ENCODE measurements at regions not wholly inside any gene's neighbourhood (a gene's known extent, or its start where the extent isn't known, plus 50 kb on each side); places are given as distances from the start of the nearest gene placed in this dataset.

DNA sequence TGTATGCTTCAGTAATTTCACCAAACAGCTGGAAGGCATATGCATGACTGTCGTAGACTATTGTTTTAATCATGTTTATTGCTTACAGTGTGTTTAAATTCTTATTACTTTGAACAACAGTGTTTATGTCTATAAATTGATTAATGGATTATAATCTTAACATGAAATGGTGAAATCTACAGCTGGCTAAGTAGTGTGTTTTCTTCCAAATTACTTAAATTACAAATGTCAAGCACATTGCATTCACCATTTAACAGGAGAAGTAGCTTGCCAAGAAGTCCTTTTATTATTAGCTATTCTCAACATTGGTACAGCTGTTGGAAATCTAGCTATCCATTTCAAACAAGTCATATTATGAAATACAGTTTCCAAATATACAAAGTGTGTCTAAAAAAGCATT, 849.3 kb upstream of the PCDH10 start:
- no peak overlapping the region for H3K27ac ChIP-seq

GRCh38 chr4:132312521-132312920, 836.6 kb upstream of the PCDH10 start:
- no peak for TF ChIP-seq CTCF (IDR thresholded peaks at IDR 0.05; ENCODE audit: low read depth, low read length)
- H3K4me3 ChIP-seq (ENCODE audit: low read depth, low read length): no peak overlapping the region
- H3K9me3 ChIP-seq (ENCODE audit: severe bottlenecking): no peaks in the 10 kb centered on the region
- no peak for DNase-seq
- H3K27ac ChIP-seq: no peak overlapping the region
- no peaks in the 10 kb centered on the region for H3K27me3 ChIP-seq (ENCODE audit: insufficient read depth, low read depth, severe bottlenecking)
- H3K36me3 ChIP-seq: no peaks in the 10 kb centered on the region

More for the DNA sequence above, 849.3 kb upstream of the PCDH10 start:
- no peaks in the 10 kb centered on the region for H3K9me3 ChIP-seq (ENCODE audit: severe bottlenecking)
- no peak for TF ChIP-seq CTCF (IDR thresholded peaks at IDR 0.05; ENCODE audit: low read depth, low read length)
- no peak for DNase-seq
- no peaks in the 10 kb centered on the region for H3K27me3 ChIP-seq (ENCODE audit: insufficient read depth, low read depth, severe bottlenecking)
- no peak overlapping the region for H3K4me3 ChIP-seq (ENCODE audit: low read depth, low read length)
- no peaks in the 10 kb centered on the region for H3K36me3 ChIP-seq

GRCh38 chr4:132313852-132314251, 835.2 kb upstream of the PCDH10 start:
- Histone ChIP-seq H3K4me3 (ENCODE audit: low read depth, low read length) (no peak overlapping the region), H3K9me3 (ENCODE audit: severe bottlenecking) (no peaks in the 10 kb centered on the region), H3K27me3 (ENCODE audit: insufficient read depth, low read depth, severe bottlenecking) (no peaks in the 10 kb centered on the region), H3K36me3 (no peaks in the 10 kb centered on the region), H3K27ac (no peak overlapping the region)
- no peak for TF ChIP-seq CTCF (IDR thresholded peaks at IDR 0.05; ENCODE audit: low read depth, low read length)
- DNase-seq: no peak

DNA sequence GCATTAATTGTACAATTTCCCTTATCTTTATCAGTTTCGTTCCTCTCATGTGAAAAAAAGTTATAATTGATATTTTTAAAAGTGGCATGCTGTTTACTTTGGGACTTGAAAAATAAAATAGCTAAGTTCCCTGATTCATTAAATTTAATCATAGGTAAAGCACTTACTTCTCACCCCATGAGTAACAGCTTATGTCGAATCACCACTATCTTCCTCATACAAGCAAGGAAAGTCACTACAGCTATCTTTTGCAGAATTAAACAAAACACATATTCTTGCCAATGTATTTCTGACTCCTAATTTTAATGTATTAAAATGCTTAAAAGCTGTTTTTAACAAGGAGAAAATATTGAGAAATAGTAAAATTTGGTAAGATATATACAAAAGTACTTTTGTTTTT, 832.4 kb upstream of the PCDH10 start:
- DNase-seq: no peak
- H3K4me3 ChIP-seq (ENCODE audit: low read depth, low read length): no peak overlapping the region
- H3K9me3 ChIP-seq (ENCODE audit: severe bottlenecking): no peaks in the 10 kb centered on the region
- no peaks in the 10 kb centered on the region for H3K36me3 ChIP-seq
- no peak for TF ChIP-seq CTCF (IDR thresholded peaks at IDR 0.05; ENCODE audit: low read depth, low read length)
- H3K27ac ChIP-seq: no peak overlapping the region
- no peaks in the 10 kb centered on the region for H3K27me3 ChIP-seq (ENCODE audit: insufficient read depth, low read depth, severe bottlenecking)

- H3K36me3 ChIP-seq: no peaks in the 10 kb centered on the region
- H3K27ac ChIP-seq: no peak overlapping the region
- H3K27me3 ChIP-seq (ENCODE audit: insufficient read depth, low read depth, severe bottlenecking): no peaks in the 10 kb centered on the region
- no peak for DNase-seq
- no peak overlapping the region for H3K4me3 ChIP-seq (ENCODE audit: low read depth, low read length)
- H3K9me3 ChIP-seq (ENCODE audit: severe bottlenecking): no peaks in the 10 kb centered on the region
- no peak for TF ChIP-seq CTCF (IDR thresholded peaks at IDR 0.05; ENCODE audit: low read depth, low read length)
Measured at GRCh38 chr4:132317923-132318322, 831.2 kb upstream of the PCDH10 start.

DNA sequence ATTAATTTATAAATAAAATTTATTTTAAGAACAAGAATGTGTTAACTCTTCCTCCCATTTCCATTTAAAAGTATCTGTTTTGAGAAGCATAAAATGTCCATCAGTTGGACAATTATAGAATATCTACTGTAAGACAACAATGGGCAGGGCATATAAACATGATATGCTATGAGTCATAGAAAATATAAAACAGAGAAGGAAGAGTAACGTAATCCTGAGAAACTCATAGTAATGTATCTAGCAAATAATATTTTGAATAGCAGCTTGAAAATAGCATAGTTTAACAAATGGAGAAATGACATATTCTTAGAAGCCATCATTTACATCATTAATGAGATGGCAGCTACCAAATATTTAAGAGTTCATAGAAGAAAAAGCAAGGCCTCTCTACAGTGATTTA, 820.3 kb upstream of the PCDH10 start:
- Histone ChIP-seq H3K9me3 (ENCODE audit: severe bottlenecking) (no peaks in the 10 kb centered on the region), H3K27me3 (ENCODE audit: insufficient read depth, low read depth, severe bottlenecking) (no peaks in the 10 kb centered on the region), H3K4me3 (ENCODE audit: low read depth, low read length) (no peak overlapping the region), H3K27ac (no peak overlapping the region), H3K36me3 (no peaks in the 10 kb centered on the region)
- DNase-seq: no peak
- no peak for TF ChIP-seq CTCF (IDR thresholded peaks at IDR 0.05; ENCODE audit: low read depth, low read length)

Data from WERI-Rb-1 (cell line).